ENCODE measurements at regions not wholly inside any gene's neighbourhood (a gene's known extent, or its start where the extent isn't known, plus 50 kb on each side); places are given as distances from the start of the nearest gene placed in this dataset.

GRCh38 chr10:69744971-69745370 lies 56.7 kb upstream of the COL13A1 start:
- Histone ChIP-seq H3K4me1 (ENCODE audit: insufficient read depth, low read length) (peaks cover 4% of the 10 kb centered on the region), H3K9me3 (ENCODE audit: low read length) (no peaks in the 10 kb centered on the region), H3K27ac (ENCODE audit: low read depth, low read length) (no peak overlapping the region), H3K27me3 (ENCODE audit: control insufficient read depth in 1 of 2, insufficient read depth in 2 of 2, low read length in 2 of 2) (no peaks in the 10 kb centered on the region), H3K36me3 (ENCODE audit: insufficient read depth, low read length) (no peaks in the 10 kb centered on the region), H3K9ac (ENCODE audit: low read length) (no peak overlapping the region), H3K4me3 (ENCODE audit: low read depth in 1 of 2, low read length in 2 of 2) (no peak overlapping the region)

GRCh38 chr10:69745698-69746097 lies 56.0 kb upstream of the COL13A1 start:
- H3K36me3 ChIP-seq (ENCODE audit: insufficient read depth, low read length): no peaks in the 10 kb centered on the region
- H3K4me1 ChIP-seq (ENCODE audit: insufficient read depth, low read length): peaks cover 4% of the 10 kb centered on the region
- H3K9ac ChIP-seq (ENCODE audit: low read length): no peak overlapping the region
- H3K27me3 ChIP-seq (ENCODE audit: control insufficient read depth in 1 of 2, insufficient read depth in 2 of 2, low read length in 2 of 2): no peaks in the 10 kb centered on the region
- no peaks in the 10 kb centered on the region for H3K9me3 ChIP-seq (ENCODE audit: low read length)
- H3K27ac ChIP-seq (ENCODE audit: low read depth, low read length): no peak overlapping the region
- H3K4me3 ChIP-seq (ENCODE audit: low read depth in 1 of 2, low read length in 2 of 2): no peak overlapping the region

GRCh38 chr10:69747179-69747578 lies 54.5 kb upstream of the COL13A1 start:
- H3K9me3 ChIP-seq (ENCODE audit: low read length): no peaks in the 10 kb centered on the region
- H3K27me3 ChIP-seq (ENCODE audit: control insufficient read depth in 1 of 2, insufficient read depth in 2 of 2, low read length in 2 of 2): no peaks in the 10 kb centered on the region
- no peaks in the 10 kb centered on the region for H3K36me3 ChIP-seq (ENCODE audit: insufficient read depth, low read length)
- H3K9ac ChIP-seq (ENCODE audit: low read length): no peak overlapping the region
- H3K27ac ChIP-seq (ENCODE audit: low read depth, low read length): no peak overlapping the region
- no peak overlapping the region for H3K4me3 ChIP-seq (ENCODE audit: low read depth in 1 of 2, low read length in 2 of 2)
- H3K4me1 ChIP-seq (ENCODE audit: insufficient read depth, low read length): peaks cover 4% of the 10 kb centered on the region

GRCh38 chr10:69748621-69749020 lies 53.1 kb upstream of the COL13A1 start:
- Histone ChIP-seq H3K4me3 (ENCODE audit: low read depth in 1 of 2, low read length in 2 of 2) (no peak overlapping the region), H3K27me3 (ENCODE audit: control insufficient read depth in 1 of 2, insufficient read depth in 2 of 2, low read length in 2 of 2) (no peaks in the 10 kb centered on the region), H3K9ac (ENCODE audit: low read length) (no peak overlapping the region), H3K36me3 (ENCODE audit: insufficient read depth, low read length) (no peaks in the 10 kb centered on the region), H3K27ac (ENCODE audit: low read depth, low read length) (no peak overlapping the region), H3K4me1 (ENCODE audit: insufficient read depth, low read length) (peaks cover 4% of the 10 kb centered on the region), H3K9me3 (ENCODE audit: low read length) (no peaks in the 10 kb centered on the region)

DNA sequence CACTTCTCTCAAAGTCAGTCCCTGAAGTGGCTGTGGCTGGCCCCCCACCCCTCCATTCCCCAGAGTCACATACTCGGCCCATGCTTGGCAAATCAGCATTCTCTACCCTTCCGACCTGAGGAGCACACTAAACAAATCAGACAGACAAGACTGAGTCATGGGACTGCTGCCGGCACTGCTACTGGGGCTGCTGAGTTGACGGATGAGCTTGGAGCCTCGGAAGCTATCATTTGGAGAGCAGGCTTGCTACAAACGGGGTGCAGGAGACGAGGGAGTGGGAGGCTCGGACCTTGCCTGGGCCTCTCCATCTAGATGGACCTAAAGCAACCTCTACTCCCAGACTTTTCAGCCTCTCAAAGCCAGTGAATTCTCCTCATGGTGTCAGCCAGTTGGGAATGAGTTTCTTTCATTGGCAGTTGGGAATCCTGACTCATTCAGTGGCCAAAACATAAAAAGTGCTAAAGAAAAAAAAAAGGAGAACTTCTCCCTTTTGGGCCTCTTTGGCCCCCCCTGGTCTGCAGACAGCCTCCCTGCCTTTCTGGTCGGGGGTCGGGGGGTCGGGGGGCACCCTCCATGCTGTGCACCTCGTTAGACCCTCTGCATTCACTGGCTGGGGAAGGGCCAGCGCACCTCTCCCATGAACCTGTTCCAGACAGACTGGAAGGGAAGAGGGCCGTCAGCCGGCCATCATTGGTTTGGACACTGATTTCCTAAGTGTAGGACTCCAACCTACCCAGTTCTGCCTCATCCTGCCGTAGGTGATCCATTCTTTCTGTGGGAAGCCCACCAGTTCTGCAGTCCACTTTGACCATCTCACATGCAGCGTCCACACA lies 52.3 kb upstream of the COL13A1 start:
- H3K4me3 ChIP-seq (ENCODE audit: low read depth in 1 of 2, low read length in 2 of 2): no peak overlapping the region
- H3K27ac ChIP-seq (ENCODE audit: low read depth, low read length): no peak overlapping the region
- no peaks in the 10 kb centered on the region for H3K9me3 ChIP-seq (ENCODE audit: low read length)
- H3K27me3 ChIP-seq (ENCODE audit: control insufficient read depth in 1 of 2, insufficient read depth in 2 of 2, low read length in 2 of 2): no peaks in the 10 kb centered on the region
- no peaks in the 10 kb centered on the region for H3K36me3 ChIP-seq (ENCODE audit: insufficient read depth, low read length)
- peaks cover 4% of the 10 kb centered on the region for H3K4me1 ChIP-seq (ENCODE audit: insufficient read depth, low read length)
- no peak overlapping the region for H3K9ac ChIP-seq (ENCODE audit: low read length)

DNA sequence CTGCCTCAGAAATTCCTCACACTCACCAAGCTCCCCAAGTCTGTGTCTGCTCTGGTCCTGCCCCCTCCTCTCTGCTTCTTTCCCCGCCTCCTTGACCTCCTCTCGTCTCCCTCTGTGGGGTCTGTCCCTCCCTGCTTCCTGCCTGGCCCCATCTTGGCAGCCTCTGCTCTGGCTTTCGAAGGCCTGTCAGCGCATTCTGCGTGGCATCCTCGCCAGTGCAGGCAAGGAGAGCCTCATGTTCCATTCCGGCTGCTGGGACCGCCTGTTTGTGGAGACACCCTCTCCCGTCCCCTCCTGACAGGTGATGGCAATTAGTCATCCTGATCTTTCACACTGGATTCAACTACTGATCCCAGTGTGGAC lies 51.7 kb upstream of the COL13A1 start:
- peaks cover 4% of the 10 kb centered on the region for H3K4me1 ChIP-seq (ENCODE audit: insufficient read depth, low read length)

GRCh38 chr10:69750725-69751124 lies 51.0 kb upstream of the COL13A1 start:
- Histone ChIP-seq H3K4me3 (ENCODE audit: low read depth in 1 of 2, low read length in 2 of 2) (no peak overlapping the region), H3K27ac (ENCODE audit: low read depth, low read length) (no peak overlapping the region), H3K36me3 (ENCODE audit: insufficient read depth, low read length) (no peaks in the 10 kb centered on the region), H3K4me1 (ENCODE audit: insufficient read depth, low read length) (peaks cover 4% of the 10 kb centered on the region), H3K27me3 (ENCODE audit: control insufficient read depth in 1 of 2, insufficient read depth in 2 of 2, low read length in 2 of 2) (no peaks in the 10 kb centered on the region), H3K9ac (ENCODE audit: low read length) (no peak overlapping the region), H3K9me3 (ENCODE audit: low read length) (no peaks in the 10 kb centered on the region)

More for the DNA sequence above, 51.7 kb upstream of the COL13A1 start:
- Histone ChIP-seq H3K36me3 (ENCODE audit: insufficient read depth, low read length) (no peaks in the 10 kb centered on the region), H3K4me3 (ENCODE audit: low read depth in 1 of 2, low read length in 2 of 2) (no peak overlapping the region), H3K9ac (ENCODE audit: low read length) (no peak overlapping the region), H3K9me3 (ENCODE audit: low read length) (no peaks in the 10 kb centered on the region), H3K27me3 (ENCODE audit: control insufficient read depth in 1 of 2, insufficient read depth in 2 of 2, low read length in 2 of 2) (no peaks in the 10 kb centered on the region), H3K27ac (ENCODE audit: low read depth, low read length) (no peak overlapping the region)

GRCh38 chr10:69751214-69751613 lies 50.5 kb upstream of the COL13A1 start:
- Histone ChIP-seq H3K4me1 (ENCODE audit: insufficient read depth, low read length) (peaks cover 4% of the 10 kb centered on the region), H3K27me3 (ENCODE audit: control insufficient read depth in 1 of 2, insufficient read depth in 2 of 2, low read length in 2 of 2) (no peaks in the 10 kb centered on the region), H3K27ac (ENCODE audit: low read depth, low read length) (no peak overlapping the region), H3K9me3 (ENCODE audit: low read length) (no peaks in the 10 kb centered on the region), H3K9ac (ENCODE audit: low read length) (no peak overlapping the region), H3K36me3 (ENCODE audit: insufficient read depth, low read length) (no peaks in the 10 kb centered on the region), H3K4me3 (ENCODE audit: low read depth in 1 of 2, low read length in 2 of 2) (no peak overlapping the region)

Data from muscle layer of colon (tissue), 2 donors.